Heart right ventricle (tissue), 16 donors: ENCODE measurements at regions not wholly inside any gene's neighbourhood (a gene's known extent, or its start where the extent isn't known, plus 50 kb on each side); places are given as distances from the start of the nearest gene placed in this dataset.

ENCODE experiments used
- ATAC-seq, 8 donors: fragments of 200-7000 bp; cut with Tn5 transposase; one replicate each; pipeline ENCODE4 v1.9.1; 2020; ENCODE audit warnings: mild to moderate bottlenecking in 8 of 8, moderate library complexity in 8 of 8, moderate number of reproducible peaks in 1 of 8
- DNase-seq, 2 donors: peaks; one replicate each; pipeline ENCODE4 v3.0.0-alpha.2; 2020
- H3K27ac ChIP-seq, 10 donors: fragments of 200-600 bp; sonication (generic) in 2 of 10; one replicate each; pipeline versions ENCODE4 v1.5.0 to v1.8.0; 2020 to 2022; ENCODE audit warnings: mild to moderate bottlenecking in 3 of 10
- H3K27me3 ChIP-seq, 7 donors: fragments of 200-600 bp; one replicate each; pipeline ENCODE4 v1.8.0; 2021 to 2022; ENCODE audit warnings: mild to moderate bottlenecking in 2 of 7
- H3K36me3 ChIP-seq, 9 donors: fragments of 200-600 bp; sonication (generic) in 1 of 9; one replicate each; pipeline versions ENCODE4 v1.5.0 to v1.8.0; 2020 to 2022; ENCODE audit warnings: mild to moderate bottlenecking in 2 of 9
- H3K4me1 ChIP-seq, 9 donors: fragments of 200-600 bp; sonication (generic) in 1 of 9; one replicate each; pipeline versions ENCODE4 v1.5.0 to v1.8.0; 2020 to 2022; ENCODE audit warnings: mild to moderate bottlenecking in 4 of 9
- H3K4me3 ChIP-seq, 10 donors: fragments of 200-600 bp; sonication (generic) in 2 of 10; one replicate each; pipeline versions ENCODE4 v1.5.0 to v1.8.0; 2020 to 2022; ENCODE audit warnings: mild to moderate bottlenecking in 7 of 10, moderate library complexity in 2 of 10
- H3K9me3 ChIP-seq, 11 donors: fragments of 200-600 bp in 10 of 11; sonication (generic) in 2 of 11; one replicate each; pipeline versions ENCODE4 v1.5.0 to v1.8.0; 2013 to 2022; ENCODE audit warnings: mild to moderate bottlenecking in 2 of 11, control low read depth in 1 of 11, moderate library complexity in 1 of 11
- CTCF ChIP-seq, 9 donors: fragments of 200-600 bp; sonication (generic) in 2 of 9; IDR thresholded peaks; one replicate each; pipeline versions ENCODE4 v1.5.0 to v1.8.0; 2021 to 2022; ENCODE audit warnings: antibody characterized with exemption in 9 of 9, mild to moderate bottlenecking in 5 of 9, moderate library complexity in 1 of 9
- WGBS, 2 donors: extraction: QIAGEN DNeasy Blood & Tissue Kit; methylation state at CpG; one replicate each; pipeline ENCODE4 v1.1.7; 2013; ENCODE audit warnings: inconsistent platforms in 1 of 2; 5-methylcytosine and 5-hydroxymethylcytosine counted together
- intact Hi-C, 10 donors: fragments of 100-400 bp; cut with DNase I; formaldehyde crosslinking; loops; one replicate each; pipeline versions ENCODE4 v1.11.1 to v1.14.2; 2022
- donor health status: Arrhythmogenic right ventricular cardiomyopathy.
- donor health status: ischemic (EF 13 %, LVEDD 7.1; RV severe dilation, severe dysfunction).
- donor health status: healthy with polysubstance abuse.
- donor health status: DM: no; HTN: yes; CAD: no.
- donor health status: DM: no; HTN: no; CAD: no.
- donor health status: ischemic (EF 25% LVEDD 6.9; RV normal size, moderate dysfunction).
- donor health status: ischemic (EF 25% LVEDD 5.7; RV mildly dilated, moderate dysfunction).
- donor health status: healthy.
- donor health status: DM: yes; HTN: yes; CAD: no.
- donor health status: Ischemic cardiomyopathy.
- donor health status: ischemic (EF 35%, LVEDD 5.7; RV mildly dilated, moderate dysfunction).
- donor health status: nonischemic (EF 11% LVEDD 7.7; RV severe dilation, severe dysfunction).
- donor health status: DM: yes; HTN: yes; CAD: no.
- donor health status: PGD.
- donor health status: ischemic (EF 29% LVEDD 5.4; RV normal size, mild dysfunction).
- donor health status: nonischemic (EF 23%, LVEDD 6.1; RV moderate dilation, normal function).

GRCh38 chr1:60891765-60892164 lies 190.6 kb upstream of the NFIA start:
- intact Hi-C loops: no loop called here
- no peaks in the 10 kb centered on the region for H3K36me3 ChIP-seq

GRCh38 chr1:60891281-60891680 lies 191.1 kb upstream of the NFIA start:
- intact Hi-C loops: no loop called here
- DNase-seq: no peak
- Histone ChIP-seq H3K27me3 (no peaks in the 10 kb centered on the region), H3K27ac (no peak overlapping the region), H3K4me3 (no peak overlapping the region), H3K36me3 (no peaks in the 10 kb centered on the region), H3K4me1 (peaks cover 0 to 31% (median 16%) of the 10 kb centered on the region in 9 donors), H3K9me3 (no peaks in the 10 kb centered on the region)
- TF ChIP-seq CTCF (IDR thresholded peaks at IDR 0.05): no peak
- WGBS, 2 donors: 83 to 84% methylated on average over 6 of the region's 6 CpGs
- no peak for ATAC-seq

More at GRCh38 chr1:60891765-60892164, 190.6 kb upstream of the NFIA start:
- Histone ChIP-seq H3K4me3 (no peak overlapping the region), H3K27ac (no peak overlapping the region), H3K27me3 (no peaks in the 10 kb centered on the region), H3K4me1 (peaks cover 0 to 33% (median 21%) of the 10 kb centered on the region in 9 donors), H3K9me3 (no peaks in the 10 kb centered on the region)
- no peak for TF ChIP-seq CTCF (IDR thresholded peaks at IDR 0.05)
- ATAC-seq: no peak
- WGBS, 2 donors: 73 to 89% methylated on average over 3 of the region's 3 CpGs
- DNase-seq: no peak

GRCh38 chr1:60890664-60891063 lies 191.7 kb upstream of the NFIA start:
- H3K4me3 ChIP-seq: no peak overlapping the region
- ATAC-seq (no peak), DNase-seq (no peak)
- peaks cover 0 to 25% (median 10%) of the 10 kb centered on the region in 9 donors for H3K4me1 ChIP-seq
- no peaks in the 10 kb centered on the region for H3K36me3 ChIP-seq
- no peaks in the 10 kb centered on the region for H3K9me3 ChIP-seq
- no peak for TF ChIP-seq CTCF (IDR thresholded peaks at IDR 0.05)
- intact Hi-C loops: no loop called here
- no peaks in the 10 kb centered on the region for H3K27me3 ChIP-seq
- H3K27ac ChIP-seq: no peak overlapping the region

- no peak overlapping the region for H3K4me3 ChIP-seq
- WGBS, 2 donors: 96 to 98% methylated on average over 2 of the region's 2 CpGs
- TF ChIP-seq CTCF (IDR thresholded peaks at IDR 0.05): no peak
- H3K27me3 ChIP-seq: no peaks in the 10 kb centered on the region
- no peaks in the 10 kb centered on the region for H3K36me3 ChIP-seq
- DNase-seq: no peak
- intact Hi-C loops: no loop called here
- no peaks in the 10 kb centered on the region for H3K9me3 ChIP-seq
- H3K4me1 ChIP-seq: peaks cover 0 to 17% (median 5%) of the 10 kb centered on the region in 9 donors
- no peak overlapping the region for H3K27ac ChIP-seq
- no peak for ATAC-seq
These were observed 192.7 kb upstream of the NFIA start for GRCh38 chr1:60889709-60890108.

- Histone ChIP-seq H3K27me3 (no peaks in the 10 kb centered on the region), H3K9me3 (no peaks in the 10 kb centered on the region), H3K4me1 (peaks cover 0 to 8% (median 0%) of the 10 kb centered on the region in 9 donors), H3K36me3 (no peaks in the 10 kb centered on the region), H3K27ac (no peak overlapping the region), H3K4me3 (no peak overlapping the region)
- no peak for TF ChIP-seq CTCF (IDR thresholded peaks at IDR 0.05)
- WGBS, 2 donors: 95% methylated on average over 3 of the region's 3 CpGs
- intact Hi-C loops: no loop called here
- no peak for DNase-seq
- no peak for ATAC-seq
These were observed 194.2 kb upstream of the NFIA start for GRCh38 chr1:60888126-60888525.
